ENCODE measurements at regions not wholly inside any gene's neighbourhood (a gene's known extent, or its start where the extent isn't known, plus 50 kb on each side); places are given as distances from the start of the nearest gene placed in this dataset.

DNA sequence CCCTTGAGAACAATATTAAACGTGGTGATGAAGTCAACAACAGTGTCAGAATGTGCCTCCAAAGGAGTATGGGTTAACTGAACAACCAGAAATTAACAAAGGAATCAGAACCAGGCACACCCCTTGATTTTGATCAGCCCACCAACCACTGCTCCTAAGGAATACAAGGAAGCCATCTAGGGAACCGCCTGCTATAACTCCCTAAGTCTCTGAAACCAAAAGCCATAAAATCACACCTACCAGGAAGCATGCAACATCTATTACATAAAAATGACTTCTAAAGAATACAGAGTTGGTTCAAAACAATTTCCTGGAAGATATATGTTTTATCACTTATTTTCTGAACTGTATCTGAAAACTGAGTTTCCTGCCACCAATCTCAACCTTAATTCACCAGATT lies 360.0 kb downstream of the EPHA4 start:
- DNase-seq, result no peak

DNA sequence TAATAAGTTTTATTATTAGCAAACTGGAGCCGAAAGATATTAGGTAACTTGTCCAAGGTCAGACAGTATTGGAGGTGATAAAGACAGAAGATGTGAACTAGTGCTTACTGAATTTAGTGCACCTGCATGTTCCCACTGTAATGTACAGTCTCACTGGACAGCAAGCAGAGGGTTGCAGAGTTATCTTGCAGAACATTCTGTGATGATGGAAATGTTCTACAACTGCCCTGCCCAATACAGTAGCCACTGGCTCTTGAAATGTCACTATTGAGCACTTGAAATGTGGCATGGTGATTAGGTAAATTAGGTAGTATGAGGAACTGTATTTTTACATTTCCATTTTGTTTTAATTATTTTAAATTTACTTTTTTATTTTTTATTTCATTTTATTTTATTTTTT lies 356.6 kb downstream of the EPHA4 start:
- no peak for DNase-seq

DNA sequence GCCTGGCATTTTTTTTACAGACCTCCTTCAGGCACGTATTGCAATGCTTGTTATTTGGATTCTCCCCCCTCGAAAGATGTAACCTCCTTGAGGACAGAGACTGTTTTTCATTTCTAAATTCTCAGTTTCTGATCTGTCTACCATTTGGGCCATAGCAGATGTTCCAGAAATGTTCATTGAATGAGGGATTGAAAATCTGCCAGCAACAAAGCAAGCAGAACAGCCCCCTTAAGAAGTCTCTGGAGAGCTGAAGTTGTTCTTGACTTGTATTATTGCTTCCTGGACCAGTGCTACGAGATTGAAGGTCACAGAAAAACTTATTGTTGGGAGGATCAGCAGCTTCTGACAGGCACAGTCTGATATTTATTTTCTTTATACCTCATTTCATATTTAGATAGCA lies 355.5 kb downstream of the EPHA4 start:
- no peak for DNase-seq

DNA sequence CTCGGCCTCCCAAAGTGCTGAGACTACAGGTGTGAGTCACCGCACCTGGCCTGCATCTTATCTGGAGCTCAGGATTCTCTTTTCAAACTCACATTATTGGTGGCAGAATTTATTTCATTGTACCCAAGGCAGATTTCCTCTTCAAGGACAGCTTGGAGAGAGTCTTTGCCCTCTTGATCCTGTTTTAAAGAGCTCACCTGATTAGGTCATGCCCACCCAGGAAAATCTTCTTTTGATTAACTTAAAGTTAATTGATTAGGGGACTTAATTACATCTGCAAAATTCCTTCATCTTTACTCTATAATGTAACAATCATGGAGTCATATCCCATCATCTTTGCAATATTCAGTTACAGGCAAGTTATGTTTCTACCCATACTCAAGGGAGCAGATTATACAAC lies 346.4 kb downstream of the EPHA4 start:
- no peak for DNase-seq

DNA sequence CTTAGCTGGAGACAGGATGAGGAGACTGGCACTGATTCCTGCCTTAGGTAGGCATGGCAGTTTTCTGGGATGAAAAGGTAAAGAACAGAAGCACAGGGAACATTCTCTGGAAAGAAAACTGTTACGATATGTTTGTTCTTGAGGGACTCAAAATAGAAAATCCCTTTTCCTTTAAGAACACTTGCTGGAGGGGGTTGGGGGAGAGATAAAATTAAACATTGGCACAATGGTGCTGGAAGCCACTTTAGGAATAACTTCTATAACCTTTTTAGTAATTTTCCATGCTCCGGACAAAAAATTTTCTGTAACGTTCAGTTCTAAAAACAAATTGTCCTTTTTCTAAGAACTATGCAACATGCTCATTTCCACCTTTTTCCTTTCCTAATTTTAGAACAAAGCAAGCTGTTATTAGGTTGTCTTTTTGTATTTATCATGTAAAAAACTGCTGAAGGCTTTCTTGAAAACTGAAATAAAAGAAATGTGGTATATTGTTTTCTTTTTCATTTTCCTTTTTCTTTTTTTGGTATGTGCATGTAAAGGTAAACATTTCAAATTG lies 343.8 kb downstream of the EPHA4 start:
- DNase-seq, result no peak

DNA sequence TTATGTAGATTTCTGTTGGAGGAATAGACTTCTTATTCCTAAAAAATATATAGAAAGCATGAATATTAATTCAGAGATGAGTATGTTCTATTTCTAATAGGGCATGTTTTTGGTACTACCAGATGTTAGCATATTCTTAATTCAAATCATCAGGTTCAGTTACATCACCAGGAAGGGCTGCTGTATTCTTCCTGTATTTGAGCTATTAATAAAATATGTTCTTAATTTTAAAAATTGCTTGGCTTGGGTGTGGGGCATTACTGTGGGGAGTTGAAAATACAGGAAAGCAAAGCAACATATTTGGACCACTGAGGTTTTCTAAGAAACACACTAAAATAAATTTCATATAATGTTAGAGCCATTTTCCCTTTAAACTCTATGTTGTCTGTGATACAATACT lies 343.0 kb downstream of the EPHA4 start:
- DNase-seq, result no peak

DNA sequence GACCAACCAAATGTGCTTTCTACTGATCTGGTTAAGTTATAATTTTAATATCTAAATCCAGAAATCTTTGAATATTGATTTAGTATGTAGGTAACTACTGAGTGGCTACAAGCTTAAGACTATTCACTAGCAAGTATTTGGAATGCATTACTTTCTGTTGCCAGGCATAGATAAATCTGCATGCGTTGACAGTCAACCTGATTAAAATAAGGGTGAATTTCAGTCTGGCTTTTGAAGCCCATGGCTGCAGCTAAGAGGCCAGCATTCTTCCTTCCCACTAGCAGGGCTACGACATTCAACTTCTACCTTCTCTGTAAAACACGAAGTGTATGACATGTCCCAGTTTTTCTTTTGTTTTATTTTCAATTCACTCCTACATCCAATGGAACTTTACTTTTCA lies 340.6 kb downstream of the EPHA4 start:
- no peak for DNase-seq

DNA sequence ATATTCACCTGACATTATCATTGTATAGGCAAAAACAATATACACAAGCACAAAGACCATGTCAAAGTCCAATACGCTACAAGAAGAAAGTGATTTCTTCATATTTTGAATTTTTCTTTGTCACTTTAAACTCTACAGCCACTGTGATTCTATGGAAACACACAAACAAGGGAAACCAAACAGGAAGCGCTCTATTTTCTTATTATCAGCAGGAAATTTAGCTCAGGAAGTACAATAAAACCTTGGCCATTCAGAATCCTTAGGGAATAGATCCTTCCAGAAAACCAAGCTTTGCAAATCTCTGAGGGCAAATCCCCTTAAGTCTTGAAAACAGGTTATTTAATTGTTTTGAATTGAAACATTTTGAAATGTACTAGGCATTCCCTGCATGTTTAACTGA lies 336.2 kb downstream of the EPHA4 start:
- no peak for DNase-seq

DNA sequence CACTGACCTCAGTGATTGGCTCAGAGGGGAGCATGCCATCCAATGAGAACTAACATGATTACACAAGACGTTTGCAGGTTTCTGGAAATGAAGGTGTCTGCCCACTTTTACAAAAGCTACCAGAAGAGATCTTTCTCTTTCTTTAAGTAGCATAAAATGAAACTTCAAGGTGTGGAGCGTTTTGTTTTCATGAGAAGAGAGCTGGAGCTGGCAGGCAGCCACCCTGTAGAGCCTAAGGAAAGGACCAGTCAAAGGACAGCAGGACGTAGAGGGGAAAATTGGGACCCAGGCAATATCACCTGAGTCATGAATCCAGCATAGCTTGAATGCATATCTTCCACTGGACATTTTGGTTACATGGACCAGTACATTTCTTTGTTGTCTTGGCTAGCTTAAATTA lies 331.0 kb downstream of the EPHA4 start:
- DNase-seq, result no peak

DNA sequence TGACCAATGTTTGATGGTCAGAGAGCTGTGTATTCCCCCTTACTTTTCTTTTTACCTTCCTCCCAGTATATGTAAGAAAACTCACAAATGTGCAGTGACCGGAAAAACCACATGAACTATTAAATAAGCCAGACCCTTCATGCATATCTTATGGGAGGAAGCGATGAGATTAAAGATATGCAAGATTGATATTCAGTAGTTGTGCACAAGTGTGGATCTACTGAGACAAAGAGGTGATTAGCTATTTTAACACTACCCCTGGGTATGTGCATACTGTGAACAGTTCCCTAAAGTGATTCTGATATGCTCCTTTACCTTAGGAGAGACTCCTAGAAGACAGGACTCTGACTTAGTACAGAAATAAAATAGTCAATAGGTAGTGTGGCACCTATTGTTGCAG lies 328.3 kb downstream of the EPHA4 start:
- DNase-seq, result no peak

DNA sequence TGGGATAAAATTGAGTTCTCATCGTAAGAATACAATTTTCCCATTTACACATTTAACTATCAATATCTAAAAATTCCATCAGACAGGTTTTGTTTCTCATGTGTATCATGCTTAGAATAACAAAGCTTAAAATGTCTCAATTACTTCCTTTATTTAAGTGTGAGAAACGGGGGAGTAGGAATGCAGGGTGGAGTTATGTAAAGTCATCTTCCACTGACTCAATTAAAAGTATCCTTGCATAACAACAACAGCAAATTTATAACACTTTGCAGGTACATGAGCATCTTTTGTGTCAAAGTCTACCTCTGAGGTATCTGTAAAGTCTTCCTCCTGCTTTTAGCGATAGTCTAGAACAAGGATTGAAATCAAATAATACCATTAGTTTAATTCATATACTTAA lies 327.1 kb downstream of the EPHA4 start:
- no peak for DNase-seq

DNA sequence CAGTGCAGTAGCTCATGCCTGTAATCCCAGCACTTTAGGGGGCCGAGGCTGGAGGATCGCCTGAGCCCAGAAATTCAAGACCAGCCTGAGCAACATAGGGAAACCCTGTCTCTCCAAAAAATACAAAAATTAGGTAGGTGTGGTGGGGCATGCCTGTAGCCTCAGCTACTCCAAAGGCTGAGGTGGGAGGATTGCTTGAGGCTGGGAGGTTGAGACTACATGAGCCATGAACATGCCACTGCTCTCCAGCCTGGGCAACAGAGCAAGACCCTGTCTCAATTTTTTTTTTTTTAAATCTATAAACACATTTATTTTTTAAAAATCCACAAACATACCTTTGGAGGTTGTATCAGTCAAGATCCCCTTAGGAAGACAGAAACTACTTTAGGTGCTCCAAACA lies 326.3 kb downstream of the EPHA4 start:
- no peak for DNase-seq

DNA sequence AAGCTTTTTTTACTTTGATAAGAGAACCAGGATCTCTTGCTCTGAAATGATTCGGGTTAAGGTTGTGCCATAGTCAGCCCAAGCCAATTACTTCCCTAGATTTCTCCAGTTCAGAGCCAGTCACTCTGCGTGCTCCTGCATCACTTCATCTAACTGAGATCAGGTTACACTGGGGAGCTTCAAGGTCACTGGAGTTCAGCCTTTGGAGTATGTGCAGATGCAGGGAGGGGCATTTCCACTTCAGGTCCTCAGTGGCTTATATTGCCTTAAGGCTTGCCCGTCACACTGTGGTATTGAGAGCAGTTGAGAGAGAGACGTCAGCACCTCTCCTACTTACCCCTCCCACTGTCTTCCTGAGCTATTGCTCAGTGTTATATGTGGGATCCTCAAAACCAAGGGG lies 317.8 kb downstream of the EPHA4 start:
- DNase-seq, result no peak

DNA sequence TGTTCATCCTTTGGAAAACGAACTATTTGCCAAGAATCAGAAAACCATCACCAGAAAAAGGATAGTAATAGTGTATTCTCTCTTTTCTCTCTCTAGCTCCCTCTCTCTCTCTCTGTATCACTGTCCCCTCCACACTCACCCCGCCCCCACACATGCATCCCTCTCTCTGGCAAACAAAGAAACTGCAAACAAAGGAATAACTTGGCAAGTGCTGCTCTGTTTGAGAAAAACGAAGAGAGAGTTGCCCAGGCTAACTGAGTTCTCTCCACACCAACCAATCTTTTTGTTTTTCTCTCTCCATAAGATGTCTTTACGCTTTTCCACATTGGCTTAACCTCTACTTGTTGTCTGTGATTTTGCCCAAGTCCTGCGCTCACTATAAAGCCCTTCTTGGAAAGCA lies 316.2 kb downstream of the EPHA4 start:
- no peak for DNase-seq

DNA sequence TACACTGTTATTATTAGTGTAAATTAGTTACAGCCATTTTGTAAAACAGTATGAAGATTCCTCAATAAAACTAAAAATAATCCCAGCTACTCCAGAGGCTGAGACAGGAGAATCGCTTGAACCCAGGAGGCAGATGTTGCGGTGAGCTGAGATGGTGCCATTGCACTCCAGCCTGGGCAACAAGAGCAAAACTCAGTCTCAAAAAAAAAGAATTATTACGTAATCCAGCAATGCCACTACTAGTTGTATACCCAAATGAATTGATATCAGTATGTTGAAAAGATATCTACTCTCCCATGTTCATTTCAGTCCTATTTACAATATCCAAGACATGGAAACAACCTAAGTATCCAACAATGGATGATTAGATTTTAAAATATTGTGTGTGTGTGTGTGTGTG lies 313.6 kb downstream of the EPHA4 start:
- DNase-seq, result no peak

DNA sequence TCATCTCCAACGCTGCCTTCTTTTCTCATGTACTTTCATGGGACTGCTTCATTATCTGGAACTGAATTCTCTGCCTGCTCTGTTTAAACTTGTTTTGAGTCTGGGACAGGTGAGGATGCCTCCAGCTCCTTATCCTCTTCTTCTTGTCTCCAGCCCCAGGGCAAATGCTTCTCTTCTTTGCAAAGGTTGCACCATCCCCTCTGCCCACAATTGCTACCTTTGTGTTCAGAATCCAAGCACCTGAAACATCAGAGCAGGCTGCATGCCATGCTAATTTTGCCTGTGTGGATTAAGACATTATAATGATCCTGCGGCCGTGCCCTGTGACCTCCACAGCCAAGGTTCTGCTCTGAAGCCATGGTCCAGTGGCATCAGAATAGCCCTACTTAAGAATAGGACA lies 309.5 kb downstream of the EPHA4 start:
- DNase-seq, result no peak

DNA sequence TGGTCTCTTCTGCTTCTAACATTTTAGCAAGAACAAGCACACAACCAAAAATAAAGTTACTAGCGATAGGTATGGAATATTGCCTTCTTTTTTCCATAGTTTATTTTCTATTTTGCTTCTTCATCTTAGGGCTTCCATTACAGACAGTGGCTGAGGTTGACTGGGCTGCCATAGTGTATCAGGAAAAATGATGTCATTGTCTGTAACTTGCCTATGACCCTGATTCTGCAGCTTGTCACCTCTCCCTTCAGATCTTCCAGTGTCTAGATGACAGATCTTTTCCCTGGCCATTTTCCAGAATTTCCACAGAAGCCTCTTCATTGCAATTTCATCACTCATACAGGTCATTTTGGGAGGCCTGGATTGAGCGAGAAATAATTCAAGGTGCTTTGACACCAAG lies 308.5 kb downstream of the EPHA4 start:
- DNase-seq, result no peak

DNA sequence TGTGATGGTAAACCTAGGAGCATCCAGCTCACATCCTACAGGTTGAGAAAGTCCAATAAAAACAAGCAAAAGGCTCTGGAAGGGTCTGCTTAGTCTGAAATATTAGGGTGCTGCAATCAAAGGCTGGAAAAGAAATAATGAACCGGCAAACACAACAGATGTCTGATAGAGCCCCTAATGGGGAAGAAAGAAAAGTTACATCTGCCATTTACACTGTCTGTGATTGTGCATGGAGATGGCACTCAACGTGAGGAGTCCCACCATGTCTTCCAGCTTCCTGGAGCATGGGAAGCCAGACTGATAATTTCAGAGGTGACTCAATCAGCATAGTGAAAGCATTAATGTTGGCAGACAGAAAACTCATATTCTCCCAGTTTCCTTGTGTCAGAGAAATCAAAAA lies 307.8 kb downstream of the EPHA4 start:
- no peak for DNase-seq

DNA sequence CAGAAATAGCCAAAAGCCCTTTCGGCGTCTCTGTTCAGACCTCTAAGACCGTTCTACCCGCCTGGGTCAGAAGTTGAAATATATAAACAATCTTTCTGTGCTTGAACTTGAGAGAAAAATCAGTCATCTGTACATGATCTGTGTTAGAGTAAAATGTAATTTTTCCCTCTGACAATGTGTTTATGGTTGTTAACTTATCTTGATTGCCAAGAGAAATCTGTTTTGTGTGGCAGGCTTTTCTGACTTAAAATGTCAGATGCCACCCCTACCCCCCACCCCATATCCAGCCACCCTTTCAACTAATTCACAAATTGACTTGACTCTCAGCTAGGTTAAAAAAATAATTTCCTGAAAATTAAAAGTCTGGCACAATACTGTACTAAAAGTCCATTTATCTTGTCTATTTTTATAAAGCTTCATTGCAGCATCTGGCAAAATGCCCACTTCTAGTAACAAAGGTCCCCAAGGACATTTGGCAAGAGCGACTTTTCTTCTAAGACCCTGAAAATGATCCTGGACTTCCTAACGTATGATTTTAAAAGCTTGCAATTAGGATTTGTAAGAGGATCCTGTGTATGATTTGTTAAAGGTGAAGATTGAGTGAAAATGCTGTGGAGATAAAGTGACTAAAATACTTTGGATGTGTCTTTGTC lies 304.2 kb downstream of the EPHA4 start:
- DNase-seq, result no peak

DNA sequence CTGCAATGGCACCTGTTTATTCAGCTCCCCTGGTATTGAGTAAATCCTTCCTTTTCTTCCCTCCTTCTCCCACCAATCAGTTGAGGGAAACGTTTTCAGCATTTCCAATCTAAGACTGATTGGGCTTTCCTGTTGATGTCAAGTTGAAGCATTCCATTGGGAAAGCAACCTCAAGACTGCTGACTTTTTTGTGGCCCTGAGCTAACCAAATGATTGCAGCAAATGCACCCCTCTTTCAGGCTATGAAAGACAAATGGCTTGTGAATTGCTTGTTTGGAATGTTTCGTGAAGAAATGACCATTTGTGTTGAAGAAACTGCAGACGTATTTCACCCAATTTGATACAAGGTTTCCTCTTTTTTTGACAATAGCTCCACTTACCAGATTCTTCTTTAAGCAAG lies 303.5 kb downstream of the EPHA4 start:
- DNase-seq, result no peak

DNA sequence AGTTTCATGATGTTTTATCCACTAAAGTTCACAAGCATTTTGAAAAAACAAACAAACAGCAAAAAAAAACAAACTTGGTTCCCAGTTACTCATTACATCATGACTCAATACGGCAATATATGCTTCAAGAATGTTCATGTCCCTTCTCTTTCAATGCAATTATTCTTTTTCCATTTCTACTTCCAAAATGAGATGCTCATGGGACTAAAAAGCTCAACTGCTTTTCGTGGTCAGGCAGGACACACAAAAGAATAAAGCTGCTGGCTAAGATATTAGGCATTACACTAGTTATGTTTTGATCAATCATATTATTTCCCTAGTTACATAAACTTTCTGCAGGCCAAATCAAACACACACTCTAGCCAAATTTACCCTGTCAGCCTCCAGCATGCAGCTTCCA lies 301.3 kb downstream of the EPHA4 start:
- DNase-seq, result no peak

DNA sequence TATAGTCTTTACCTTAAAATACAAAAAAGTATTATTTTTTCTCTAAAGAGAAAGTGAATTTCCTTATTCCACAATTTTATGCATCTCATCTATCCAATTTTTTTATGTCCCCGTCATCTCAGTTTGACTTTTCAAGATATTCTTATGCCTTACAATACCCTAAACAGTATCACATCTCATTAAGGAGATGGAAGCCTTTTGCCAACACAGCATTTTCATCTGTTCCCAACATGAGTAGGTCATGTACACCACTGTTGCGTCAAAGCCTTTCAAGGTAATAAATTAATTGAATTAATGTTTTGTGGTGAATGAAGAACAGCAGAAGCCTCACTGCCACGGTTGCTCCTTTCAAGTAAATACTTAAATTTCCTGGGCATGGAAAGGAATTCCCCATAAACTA lies 299.4 kb downstream of the EPHA4 start:
- DNase-seq, result no peak

DNA sequence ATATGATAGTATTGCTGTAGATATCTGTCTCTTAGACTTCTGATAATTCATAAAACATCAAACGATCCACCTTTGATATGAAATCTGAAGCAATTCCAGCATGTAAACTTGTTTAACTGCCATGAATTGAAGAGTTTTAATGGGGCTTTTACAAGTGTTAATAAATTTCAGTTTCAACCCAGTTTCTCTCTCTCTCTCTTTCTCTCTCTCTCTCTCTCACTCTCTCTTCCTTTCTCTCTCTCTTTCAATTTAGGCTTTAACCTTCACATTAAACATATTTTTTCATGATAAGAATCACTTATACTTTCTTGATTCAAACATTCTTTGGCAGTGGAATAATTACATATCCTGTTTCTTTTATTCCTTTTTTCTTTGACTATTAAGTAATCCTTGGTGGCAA lies 296.1 kb downstream of the EPHA4 start:
- no peak for DNase-seq

DNA sequence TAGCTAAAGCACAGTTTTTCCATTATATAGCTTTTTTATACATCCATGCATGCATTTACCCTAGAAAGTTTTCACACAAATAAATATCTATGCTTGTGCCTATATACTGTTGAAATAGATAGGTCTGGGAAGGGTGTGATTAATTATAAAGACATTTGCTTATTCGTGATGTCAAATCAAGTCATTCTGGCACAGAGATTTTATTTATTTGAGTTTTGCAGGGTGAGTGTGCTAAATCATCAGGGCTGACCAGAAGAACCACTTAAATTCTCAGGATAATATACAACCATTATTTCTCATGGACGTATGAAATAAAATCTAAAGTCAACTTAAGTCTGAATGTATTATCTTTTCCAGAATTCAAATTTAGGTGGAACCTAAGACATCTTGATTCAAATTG lies 295.5 kb downstream of the EPHA4 start:
- no peak for DNase-seq

DNA sequence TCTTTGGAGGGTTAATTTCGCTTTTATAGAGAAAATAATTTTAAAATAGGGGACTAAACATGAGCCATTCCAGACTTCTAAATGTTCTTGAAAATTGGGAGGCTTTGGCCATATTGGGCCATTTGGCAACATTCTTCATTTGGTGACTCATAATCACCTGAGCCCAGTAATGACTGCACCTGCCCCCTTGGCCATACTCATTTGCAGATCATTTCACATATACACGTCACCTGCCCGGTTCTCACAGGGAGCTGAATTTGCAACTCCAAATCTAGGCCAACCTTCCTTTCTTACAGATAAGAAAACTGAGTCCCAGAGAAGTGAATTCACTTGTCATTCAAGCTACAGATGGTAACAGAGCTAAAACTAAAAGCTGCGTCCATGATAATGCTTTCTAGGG lies 289.7 kb downstream of the EPHA4 start:
- no peak for DNase-seq

Measured in inflammatory macrophage treated with lipopolysaccharide for 1 hour (primary cell).